Uterus (tissue), 3 donors: ENCODE measurements at regions not wholly inside any gene's neighbourhood (a gene's known extent, or its start where the extent isn't known, plus 50 kb on each side); places are given as distances from the start of the nearest gene placed in this dataset.

Source experiments
- DNase-seq, 2 donors: peaks; one replicate each; pipeline ENCODE4 v3.0.0-alpha.2; 2019 to 2020
- H3K27ac ChIP-seq, 2 donors: fragments of 200-600 bp; sonication (generic); 1 replicate in 1 of 2; 2 replicates in 1 of 2; pipeline ENCODE4 v1.5.1; 2016 to 2018
- H3K27me3 ChIP-seq, 2 donors: fragments of 200-600 bp; sonication (generic); one replicate each; pipeline ENCODE4 v1.5.1; 2018 to 2019; ENCODE audit warnings: control low read depth in 1 of 2
- H3K36me3 ChIP-seq, 2 donors: fragments of 200-600 bp; sonication (generic); one replicate each; pipeline ENCODE4 v1.5.1; 2019; ENCODE audit warnings: control low read depth in 1 of 2
- H3K4me1 ChIP-seq, 2 donors: fragments of 200-600 bp; sonication (generic); one replicate each; pipeline ENCODE4 v1.5.1; 2018 to 2019; ENCODE audit warnings: control low read depth in 1 of 2
- H3K4me3 ChIP-seq, 2 donors: fragments of 200-600 bp; sonication (generic); 1 replicate in 1 of 2; 2 replicates in 1 of 2; pipeline ENCODE4 v1.5.1; 2018 to 2019; ENCODE audit warnings: mild to moderate bottlenecking in 1 of 2
- H3K9me3 ChIP-seq, 2 donors: fragments of 200-600 bp; sonication (generic); one replicate each; pipeline ENCODE4 v1.5.1; 2019; ENCODE audit warnings: control low read depth in 1 of 2
- POLR2A ChIP-seq, 2 donors: fragments of 450-650 bp; IDR thresholded peaks; one replicate each; pipeline ENCODE4 v1.6.1; 2016; ENCODE audit warnings: antibody characterized with exemption in 2 of 2, mild to moderate bottlenecking in 1 of 2, moderate library complexity in 1 of 2
- intact Hi-C: fragments of 100-400 bp; cut with DNase I; formaldehyde crosslinking; loops from one replicate; pipeline ENCODE4 v1.15.1; 2023; ENCODE audit warnings: low total_unique reads
- TF ChIP-seq, protein P1 (sequence below), 4 experiments: fragments of 200-600 bp in 2 of 4; fragments of 450-650 bp in 2 of 4; sonication (generic) in 2 of 4; IDR thresholded peaks; one replicate each; pipeline ENCODE4 v1.5.1; 2016 to 2019; ENCODE audit warnings: antibody characterized with exemption in 4 of 4, mild to moderate bottlenecking in 2 of 4, moderate library complexity in 1 of 4
- donor health status: DM: yes; HTN: yes; CAD: no.

- DNase-seq, result no peak
- intact Hi-C loops, result no loop called here
- no peaks in the 10 kb centered on the region for H3K9me3 ChIP-seq
Observed at GRCh38 chr4:127181001-127181400, 451.8 kb upstream of the INTU start.

GRCh38 chr4:127182687-127183086 is 450.1 kb upstream of the INTU start:
- H3K27me3 ChIP-seq, result no peaks in the 10 kb centered on the region
- H3K4me3 ChIP-seq, result no peak overlapping the region
- H3K36me3 ChIP-seq, result no peaks in the 10 kb centered on the region
- no peak overlapping the region for H3K27ac ChIP-seq
- intact Hi-C loops, result no loop called here
- TF ChIP-seq POLR2A (IDR thresholded peaks at IDR 0.05), result no peak
- TF ChIP-seq, protein P1, sequence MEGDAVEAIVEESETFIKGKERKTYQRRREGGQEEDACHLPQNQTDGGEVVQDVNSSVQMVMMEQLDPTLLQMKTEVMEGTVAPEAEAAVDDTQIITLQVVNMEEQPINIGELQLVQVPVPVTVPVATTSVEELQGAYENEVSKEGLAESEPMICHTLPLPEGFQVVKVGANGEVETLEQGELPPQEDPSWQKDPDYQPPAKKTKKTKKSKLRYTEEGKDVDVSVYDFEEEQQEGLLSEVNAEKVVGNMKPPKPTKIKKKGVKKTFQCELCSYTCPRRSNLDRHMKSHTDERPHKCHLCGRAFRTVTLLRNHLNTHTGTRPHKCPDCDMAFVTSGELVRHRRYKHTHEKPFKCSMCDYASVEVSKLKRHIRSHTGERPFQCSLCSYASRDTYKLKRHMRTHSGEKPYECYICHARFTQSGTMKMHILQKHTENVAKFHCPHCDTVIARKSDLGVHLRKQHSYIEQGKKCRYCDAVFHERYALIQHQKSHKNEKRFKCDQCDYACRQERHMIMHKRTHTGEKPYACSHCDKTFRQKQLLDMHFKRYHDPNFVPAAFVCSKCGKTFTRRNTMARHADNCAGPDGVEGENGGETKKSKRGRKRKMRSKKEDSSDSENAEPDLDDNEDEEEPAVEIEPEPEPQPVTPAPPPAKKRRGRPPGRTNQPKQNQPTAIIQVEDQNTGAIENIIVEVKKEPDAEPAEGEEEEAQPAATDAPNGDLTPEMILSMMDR (IDR thresholded peaks at IDR 0.05), result no peak
- DNase-seq, result no peak
- no peaks in the 10 kb centered on the region for H3K9me3 ChIP-seq
- no peaks in the 10 kb centered on the region for H3K4me1 ChIP-seq

More at GRCh38 chr4:127181001-127181400, 451.8 kb upstream of the INTU start:
- no peaks in the 10 kb centered on the region for H3K36me3 ChIP-seq
- H3K27me3 ChIP-seq, result no peaks in the 10 kb centered on the region
- H3K27ac ChIP-seq, result no peak overlapping the region
- TF ChIP-seq POLR2A (IDR thresholded peaks at IDR 0.05), result no peak
- TF ChIP-seq, protein P1 (IDR thresholded peaks at IDR 0.05), result no peak
- no peak overlapping the region for H3K4me3 ChIP-seq
- H3K4me1 ChIP-seq, result no peaks in the 10 kb centered on the region

- Histone ChIP-seq H3K36me3 (no peaks in the 10 kb centered on the region), H3K4me1 (no peaks in the 10 kb centered on the region), H3K4me3 (no peak overlapping the region), H3K27me3 (no peaks in the 10 kb centered on the region), H3K27ac (no peak overlapping the region), H3K9me3 (no peaks in the 10 kb centered on the region)
- DNase-seq, result no peak
- TF ChIP-seq, protein P1 (IDR thresholded peaks at IDR 0.05), result no peak
- TF ChIP-seq POLR2A (IDR thresholded peaks at IDR 0.05), result no peak
- intact Hi-C loops, result no loop called here
Observed at GRCh38 chr4:127188847-127189246, 443.9 kb upstream of the INTU start.

DNA sequence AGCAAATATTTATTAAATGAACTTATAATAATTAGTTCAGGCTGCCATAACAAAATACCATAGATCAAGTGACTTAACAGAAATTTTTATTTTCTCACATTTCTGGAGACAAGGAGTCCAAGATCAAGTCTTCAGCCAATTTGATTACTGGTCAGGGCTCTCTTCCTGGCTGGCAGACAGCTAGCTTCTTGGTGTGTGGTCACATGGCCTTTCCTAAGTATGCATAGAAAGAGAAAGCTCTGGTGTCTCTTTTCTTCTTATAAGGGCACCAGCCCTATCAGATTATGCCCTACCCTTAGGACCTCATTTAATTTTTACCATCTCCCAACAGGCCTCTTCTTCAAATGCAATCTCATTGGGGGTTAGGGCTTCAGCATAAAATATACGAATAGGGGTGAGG is 438.5 kb upstream of the INTU start:
- no peaks in the 10 kb centered on the region for H3K4me1 ChIP-seq
- TF ChIP-seq, protein P1 (IDR thresholded peaks at IDR 0.05), result no peak
- TF ChIP-seq POLR2A (IDR thresholded peaks at IDR 0.05), result no peak
- intact Hi-C loops, result no loop called here
- H3K9me3 ChIP-seq, result no peaks in the 10 kb centered on the region
- H3K4me3 ChIP-seq, result no peak overlapping the region
- no peak for DNase-seq
- no peaks in the 10 kb centered on the region for H3K36me3 ChIP-seq
- no peaks in the 10 kb centered on the region for H3K27me3 ChIP-seq
- H3K27ac ChIP-seq, result no peak overlapping the region

DNA sequence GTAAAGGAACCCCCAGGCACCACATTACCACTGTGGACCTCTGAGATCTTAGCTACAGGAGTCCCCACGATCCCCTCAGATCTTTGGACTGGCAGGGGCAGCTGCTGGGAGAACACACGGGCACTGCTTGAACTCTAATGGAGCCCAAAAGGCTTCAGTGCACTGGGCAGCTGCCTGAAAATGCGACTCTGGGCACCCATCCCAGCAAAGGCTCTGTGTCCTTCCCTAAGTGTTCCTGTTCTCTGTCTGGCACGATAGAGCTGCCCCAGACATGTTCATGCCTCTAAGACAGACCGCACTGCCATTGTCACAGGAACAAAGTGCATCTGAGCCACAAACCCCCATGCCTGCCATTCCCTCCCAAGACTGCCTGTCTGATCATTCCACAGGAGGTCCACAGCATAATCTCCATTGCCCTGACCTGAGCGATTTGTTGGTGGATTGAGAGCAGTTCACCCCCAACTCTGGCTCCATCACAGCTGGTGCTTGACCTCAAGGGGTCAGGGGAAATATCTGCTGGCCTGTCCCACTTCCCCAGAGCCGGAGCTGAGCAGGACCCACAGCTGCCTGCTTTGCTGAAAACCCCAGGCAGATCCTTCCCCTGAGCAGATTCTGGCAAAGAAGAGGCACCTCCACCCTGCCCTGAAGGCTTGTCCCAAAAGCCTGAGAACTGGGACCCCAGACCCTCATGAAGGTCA is 436.0 kb upstream of the INTU start:
- Histone ChIP-seq H3K36me3 (no peaks in the 10 kb centered on the region), H3K4me3 (no peak overlapping the region), H3K9me3 (no peaks in the 10 kb centered on the region), H3K27ac (no peak overlapping the region), H3K4me1 (no peaks in the 10 kb centered on the region), H3K27me3 (no peaks in the 10 kb centered on the region)
- no peak for TF ChIP-seq POLR2A (IDR thresholded peaks at IDR 0.05)
- TF ChIP-seq, protein P1 (IDR thresholded peaks at IDR 0.05), result no peak
- intact Hi-C loops, result no loop called here
- peak in 1 of 2 donors; percentile 16 for DNase-seq
